SW 1271 (cell line): ENCODE measurements at regions not wholly inside any gene's neighbourhood (a gene's known extent, or its start where the extent isn't known, plus 50 kb on each side); places are given as distances from the start of the nearest gene placed in this dataset.

ENCODE experiments used
- DNase-seq, 2 experiments: peaks; one replicate each; lab custom pipeline; 2025; lab: John Stamatoyannopoulos, UW

GRCh38 chr11:130715085-130715876 lies 201.0 kb downstream of the SNX19 start:
- no peak for DNase-seq

GRCh38 chr11:130715877-130716220 lies 200.4 kb downstream of the SNX19 start:
- DNase-seq: no peak

DNA sequence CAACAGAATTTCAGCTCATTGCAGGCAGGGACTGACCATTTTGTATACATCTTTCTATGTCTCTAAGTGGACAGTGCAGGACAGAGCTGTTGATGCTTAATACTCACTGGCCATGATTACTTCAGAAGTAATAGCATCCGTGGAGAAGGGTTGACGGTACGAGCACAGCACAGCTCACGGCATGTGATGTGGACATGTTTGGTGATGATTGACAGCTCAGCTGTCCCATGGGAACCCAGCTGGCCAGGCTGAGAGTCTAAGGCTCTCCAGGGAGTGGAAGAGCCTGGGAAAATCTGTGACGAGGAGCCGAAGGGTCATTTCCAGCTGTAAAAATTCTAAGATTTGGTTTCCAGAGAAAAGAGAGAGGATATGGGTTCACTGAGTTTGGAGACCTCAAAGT lies 198.2 kb downstream of the SNX19 start:
- no peak for DNase-seq

- DNase-seq: no peak
Measured at GRCh38 chr11:130719220-130719915, 196.9 kb downstream of the SNX19 start.

- no peak for DNase-seq
Measured at GRCh38 chr11:130720232-130721022, 195.9 kb downstream of the SNX19 start.

GRCh38 chr11:130721023-130721681 lies 195.1 kb downstream of the SNX19 start:
- no peak for DNase-seq

GRCh38 chr11:130721736-130722135 lies 194.5 kb downstream of the SNX19 start:
- no peak for DNase-seq

DNA sequence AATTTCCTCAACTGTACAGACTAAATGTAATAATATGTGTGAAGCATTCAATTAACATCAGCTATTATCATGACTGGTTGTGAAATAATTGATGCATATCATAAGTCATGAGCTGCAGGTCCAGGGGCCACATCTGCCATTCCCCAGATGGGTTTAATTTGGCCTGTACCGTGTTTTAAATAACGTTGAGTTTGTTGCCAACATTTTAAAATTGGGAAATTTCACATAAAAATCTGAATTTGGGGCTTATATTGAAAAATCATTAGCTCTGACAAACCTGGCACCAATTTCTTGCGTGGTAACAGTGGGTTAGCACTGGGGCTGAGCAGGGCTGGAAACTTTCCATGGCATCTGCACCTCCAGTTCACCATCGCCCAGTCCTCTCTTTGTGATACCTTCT lies 193.9 kb downstream of the SNX19 start:
- DNase-seq: no peak

DNA sequence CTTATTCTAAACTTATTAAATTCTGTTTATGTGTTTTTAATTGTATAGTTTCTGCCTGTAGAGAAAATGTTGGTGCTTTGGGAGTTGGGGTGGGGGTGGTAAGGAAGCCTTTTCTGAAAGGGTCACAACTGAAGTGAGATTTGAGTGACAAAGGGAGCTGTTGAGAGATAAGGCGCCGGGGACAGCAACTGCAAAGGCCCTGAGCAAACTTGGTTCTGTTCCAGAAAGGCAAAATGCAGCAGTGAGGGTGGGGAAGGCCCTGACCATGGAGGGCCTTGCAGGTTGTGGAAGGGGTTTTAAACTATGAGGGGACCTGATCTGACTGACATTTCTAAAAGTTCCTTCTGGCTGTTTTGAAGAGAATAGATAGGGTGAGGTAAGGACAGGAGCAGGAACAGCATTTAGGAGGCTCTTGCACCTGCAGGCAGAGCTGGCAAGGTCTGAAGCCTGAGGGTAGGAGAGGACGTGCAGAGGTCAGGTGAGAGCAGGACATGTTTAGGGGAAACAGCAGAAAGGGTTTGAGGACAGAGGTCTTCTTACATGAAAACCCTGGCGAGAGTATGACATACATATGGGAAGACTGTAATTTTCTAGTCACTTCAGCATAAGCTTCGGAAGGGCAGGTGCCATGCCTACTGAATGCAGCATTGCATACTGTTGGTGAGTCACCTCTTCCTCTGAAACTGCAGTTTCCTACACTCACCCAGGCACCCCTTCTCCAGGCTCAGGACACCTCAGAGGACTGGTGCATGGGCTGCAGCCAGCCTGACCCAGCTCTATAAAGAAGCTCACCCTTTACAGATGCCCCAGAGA lies 190.7 kb downstream of the SNX19 start:
- no peak for DNase-seq

GRCh38 chr11:130726234-130727037 lies 189.8 kb downstream of the SNX19 start:
- no peak for DNase-seq

- DNase-seq: no peak
Measured at GRCh38 chr11:130727157-130728119, 188.8 kb downstream of the SNX19 start.

- DNase-seq: no peak
Measured at GRCh38 chr11:130728185-130729180, 187.8 kb downstream of the SNX19 start.

DNA sequence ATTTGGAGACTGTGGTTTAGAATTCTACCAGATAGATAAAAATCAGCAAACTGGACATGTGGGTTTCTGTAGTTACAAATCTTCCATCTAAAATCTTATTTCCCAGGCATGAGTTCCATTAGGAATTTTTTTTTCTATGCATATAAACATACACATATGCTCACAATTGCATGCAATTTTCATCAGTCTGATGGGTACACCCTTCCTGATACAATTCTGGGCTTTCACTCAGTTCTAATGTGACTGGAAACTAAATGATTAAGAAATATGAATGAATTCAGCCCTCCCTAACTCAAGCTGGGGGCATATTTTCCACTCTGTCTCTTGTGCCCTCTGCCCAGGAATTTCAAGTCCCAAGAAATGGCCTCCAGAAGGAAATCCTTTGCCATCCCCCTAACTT lies 187.1 kb downstream of the SNX19 start:
- no peak for DNase-seq

DNA sequence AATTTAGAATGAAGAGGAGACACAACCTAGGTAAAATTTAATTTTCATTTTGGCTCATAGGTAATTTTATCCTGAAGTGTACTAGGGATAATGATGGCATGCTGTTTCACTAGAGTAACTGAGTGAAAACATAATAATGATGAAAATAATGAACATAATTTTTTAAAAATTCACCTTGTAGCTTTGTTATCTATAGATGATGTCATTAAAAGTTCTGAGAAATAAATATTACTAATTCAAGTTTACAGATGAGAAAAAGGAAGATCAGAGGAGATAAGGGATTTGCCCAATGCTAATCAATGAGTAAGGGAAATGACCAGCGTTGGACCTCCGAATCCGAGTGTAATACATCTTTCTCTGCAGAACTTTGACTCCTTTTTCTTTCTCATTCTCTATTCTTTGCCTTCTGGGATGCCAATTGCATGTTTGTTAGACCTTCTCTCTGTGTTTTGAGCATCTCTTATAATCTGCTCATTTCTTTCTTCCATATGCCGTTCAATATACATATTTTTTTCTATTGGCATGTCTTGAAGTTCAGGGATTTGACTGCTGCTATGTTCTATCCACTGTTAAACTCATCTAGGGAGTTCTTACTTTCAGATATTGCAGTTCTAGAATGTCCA lies 186.5 kb downstream of the SNX19 start:
- no peak for DNase-seq

DNA sequence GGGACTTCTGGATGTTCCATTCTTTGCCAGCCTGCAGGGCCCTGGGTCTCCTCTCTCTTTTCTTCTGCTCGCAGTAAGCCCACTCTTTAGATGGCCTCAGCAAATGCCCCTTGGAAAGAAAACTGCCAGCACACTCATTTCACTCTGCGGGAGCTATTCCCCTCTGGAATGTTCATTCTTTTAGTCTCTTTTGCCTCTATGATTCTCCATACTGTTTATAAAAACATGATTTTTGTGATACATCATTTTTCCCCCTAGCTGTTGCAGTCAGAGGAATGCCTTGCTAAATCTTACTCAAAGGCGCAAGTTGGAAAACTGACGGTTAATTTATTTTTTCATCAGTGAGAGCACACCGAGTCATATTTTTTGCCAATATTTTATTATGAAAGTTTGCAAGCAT lies 184.9 kb downstream of the SNX19 start:
- no peak for DNase-seq

DNA sequence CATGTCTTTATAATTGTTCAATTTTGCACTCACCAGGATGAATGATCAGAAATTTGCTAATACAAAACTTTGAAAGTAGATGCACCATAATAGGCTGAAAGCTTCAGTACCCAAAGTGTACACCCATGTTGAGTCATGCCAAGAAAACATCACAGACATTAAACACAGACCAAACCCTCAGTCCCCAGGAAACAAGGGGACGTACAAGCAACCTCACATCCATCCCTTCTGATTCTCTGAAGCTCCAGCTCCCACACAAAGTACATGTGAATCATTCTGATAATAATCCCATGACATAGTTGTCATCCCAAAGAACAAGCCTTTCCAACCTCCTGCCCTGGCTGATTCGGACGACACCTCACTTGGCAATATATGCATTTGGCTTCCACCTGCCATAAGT lies 183.8 kb downstream of the SNX19 start:
- DNase-seq: no peak

DNA sequence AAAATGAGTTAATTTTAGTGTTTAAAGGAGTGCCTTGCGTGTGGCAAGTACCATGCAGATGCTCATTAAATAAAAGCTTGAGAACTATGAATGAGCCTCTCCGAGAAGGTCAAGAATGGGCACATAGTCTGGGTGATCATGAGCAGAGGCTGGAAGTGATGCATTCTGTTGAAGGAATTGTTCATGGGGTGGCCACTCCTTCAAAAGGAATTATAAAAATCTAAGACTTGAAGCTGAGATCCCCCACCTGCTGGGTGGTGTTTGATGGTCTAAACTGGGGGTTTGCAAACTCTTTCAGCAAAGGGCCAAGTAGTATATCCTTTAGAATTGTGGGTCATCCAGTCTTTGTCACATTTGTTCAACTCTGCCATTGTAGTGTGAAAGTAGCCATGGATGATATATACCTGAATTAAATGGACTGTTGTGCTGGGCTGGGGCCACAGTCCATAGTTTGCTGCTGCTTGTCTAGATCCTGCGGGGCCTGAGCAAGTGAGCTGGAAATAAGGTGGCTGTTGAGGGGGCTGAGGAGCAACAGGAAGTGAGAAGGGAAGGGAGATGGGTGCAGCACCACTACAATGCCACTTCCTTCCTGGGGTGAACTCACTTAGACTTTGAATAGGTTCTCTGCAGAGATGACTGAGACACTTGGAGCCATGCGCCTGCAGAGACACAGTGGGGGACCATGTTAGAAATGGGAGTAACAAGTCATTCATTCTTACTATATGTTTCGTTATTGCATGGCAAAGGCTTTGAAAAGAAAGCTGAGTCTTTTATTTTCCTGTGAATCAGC lies 179.0 kb downstream of the SNX19 start:
- DNase-seq: no peak
